Panc1 (cell line): ENCODE measurements at regions not wholly inside any gene's neighbourhood (a gene's known extent, or its start where the extent isn't known, plus 50 kb on each side); places are given as distances from the start of the nearest gene placed in this dataset.

Experiments used
- ATAC-seq: fragments of 200-7000 bp; cut with Tn5 transposase; 2 replicates; pipeline ENCODE4 v1.9.1; 2020; ENCODE audit warnings: mild to moderate bottlenecking, moderate library complexity
- BruUV-seq: library from RNA; stranded (reverse); fragments of 400-500 nt; replicated peaks from 2 replicates; lab custom pipeline; 2021; lab: Mats Ljungman, UMichigan
- CTCF ChIA-PET: fragments of 300-600 bp; sonication (Branson Sonifier 250); formaldehyde crosslinking; loops from one replicate; lab custom pipeline; 2022; ENCODE audit warnings: antibody characterized with exemption; lab: Charles Lee
- POLR2A ChIA-PET: fragments of 300-600 bp; sonication (Branson Sonifier 250); formaldehyde crosslinking; loops from one replicate; lab custom pipeline; 2022; ENCODE audit warnings: antibody characterized with exemption; lab: Charles Lee
- DNase-seq: peaks from one replicate; pipeline ENCODE4 v3.0.0-alpha.2; 2010; ENCODE audit warnings: low read depth, low spot score
- H3K27ac ChIP-seq: 2 replicates; pipeline ENCODE4 v1.5.1; 2011; ENCODE audit warnings: mild to moderate bottlenecking, low read length, inconsistent platforms
- H3K27me3 ChIP-seq: fragments of 200-500 bp; sonication (Bioruptor generic); 2 replicates; pipeline ENCODE4 v1.6.0; 2014; ENCODE audit warnings: low read length, inconsistent platforms; ENCODE audit not compliant: control insufficient read depth, insufficient read depth
- H3K36me3 ChIP-seq: fragments of 200-500 bp; sonication (Bioruptor generic); 2 replicates; pipeline ENCODE4 v1.5.1; 2014; ENCODE audit warnings: inconsistent platforms, mild to moderate bottlenecking, low read length, moderate library complexity; ENCODE audit not compliant: control insufficient read depth, insufficient read depth
- H3K4me1 ChIP-seq: 2 replicates; pipeline ENCODE4 v1.5.1; 2011; ENCODE audit warnings: inconsistent platforms, mild to moderate bottlenecking, low read length, moderate library complexity; ENCODE audit not compliant: control insufficient read depth, insufficient read depth
- H3K4me3 ChIP-seq, 2 experiments: 2 replicates each; pipeline ENCODE4 v1.5.1; 2011 to 2012; ENCODE audit warnings: low read depth in 2 of 2, low read length in 2 of 2, mild to moderate bottlenecking in 2 of 2, inconsistent platforms in 1 of 2, moderate library complexity in 1 of 2
- H3K9me3 ChIP-seq: fragments of 200-500 bp; sonication (Bioruptor generic); 2 replicates; pipeline ENCODE4 v1.5.1; 2014; ENCODE audit warnings: low read depth, mild to moderate bottlenecking, inconsistent platforms, low read length, moderate library complexity; ENCODE audit not compliant: control insufficient read depth, insufficient read depth
- POLR2AphosphoS5 ChIP-seq: IDR thresholded peaks from 2 replicates; pipeline ENCODE4 v1.6.1; 2012; ENCODE audit warnings: mild to moderate bottlenecking, low read depth, low read length, moderate library complexity
- SIN3A ChIP-seq: IDR thresholded peaks from 2 replicates; pipeline ENCODE4 v1.6.1; 2012; ENCODE audit warnings: low read depth, mild to moderate bottlenecking, low read length, moderate library complexity, borderline replicate concordance; ENCODE audit not compliant: insufficient read depth
- TCF7L2 ChIP-seq: IDR thresholded peaks from 2 replicates; pipeline ENCODE4 v1.6.1; 2011; ENCODE audit warnings: mild to moderate bottlenecking, low read depth, low read length, inconsistent platforms
- in situ Hi-C: cut with HindIII; loops from 2 replicates; pipeline ENCODE4 v1.10.0; 2016; ENCODE audit warnings: low sequenced_read_pairs, low pct_unique_long_range_greater_than_20kb
- intact Hi-C: fragments of 100-400 bp; cut with micrococcal nuclease; formaldehyde crosslinking; loops from one replicate; pipeline ENCODE4 v1.10.0; 2022; ENCODE audit not compliant: unreplicated experiment
- TF ChIP-seq, protein P1 (sequence below), 2 experiments: IDR thresholded peaks; 2 replicates each; pipeline ENCODE4 v1.6.1; 2011 to 2012; ENCODE audit warnings: low read depth in 2 of 2, control low read depth in 1 of 2, low read length in 1 of 2, mild to moderate bottlenecking in 1 of 2, moderate library complexity in 1 of 2; ENCODE audit not compliant: insufficient read depth in 1 of 2
- TF ChIP-seq, protein P2 (sequence below): fragments of 450-650 bp; IDR thresholded peaks from 2 replicates; pipeline ENCODE4 v1.5.1; 2017; ENCODE audit warnings: mild to moderate bottlenecking

GRCh38 chr2:155381436-155381835, 682.9 kb downstream of the KCNJ3 start:
- ChIA-PET CTCF (no interaction called here), POLR2A (no interaction called here)
- no peaks in the 10 kb centered on the region for H3K9me3 ChIP-seq
- H3K27ac ChIP-seq = no peak overlapping the region
- TF ChIP-seq POLR2AphosphoS5 (no peak), TCF7L2 (no peak), SIN3A (no peak)
- TF ChIP-seq, protein P1, sequence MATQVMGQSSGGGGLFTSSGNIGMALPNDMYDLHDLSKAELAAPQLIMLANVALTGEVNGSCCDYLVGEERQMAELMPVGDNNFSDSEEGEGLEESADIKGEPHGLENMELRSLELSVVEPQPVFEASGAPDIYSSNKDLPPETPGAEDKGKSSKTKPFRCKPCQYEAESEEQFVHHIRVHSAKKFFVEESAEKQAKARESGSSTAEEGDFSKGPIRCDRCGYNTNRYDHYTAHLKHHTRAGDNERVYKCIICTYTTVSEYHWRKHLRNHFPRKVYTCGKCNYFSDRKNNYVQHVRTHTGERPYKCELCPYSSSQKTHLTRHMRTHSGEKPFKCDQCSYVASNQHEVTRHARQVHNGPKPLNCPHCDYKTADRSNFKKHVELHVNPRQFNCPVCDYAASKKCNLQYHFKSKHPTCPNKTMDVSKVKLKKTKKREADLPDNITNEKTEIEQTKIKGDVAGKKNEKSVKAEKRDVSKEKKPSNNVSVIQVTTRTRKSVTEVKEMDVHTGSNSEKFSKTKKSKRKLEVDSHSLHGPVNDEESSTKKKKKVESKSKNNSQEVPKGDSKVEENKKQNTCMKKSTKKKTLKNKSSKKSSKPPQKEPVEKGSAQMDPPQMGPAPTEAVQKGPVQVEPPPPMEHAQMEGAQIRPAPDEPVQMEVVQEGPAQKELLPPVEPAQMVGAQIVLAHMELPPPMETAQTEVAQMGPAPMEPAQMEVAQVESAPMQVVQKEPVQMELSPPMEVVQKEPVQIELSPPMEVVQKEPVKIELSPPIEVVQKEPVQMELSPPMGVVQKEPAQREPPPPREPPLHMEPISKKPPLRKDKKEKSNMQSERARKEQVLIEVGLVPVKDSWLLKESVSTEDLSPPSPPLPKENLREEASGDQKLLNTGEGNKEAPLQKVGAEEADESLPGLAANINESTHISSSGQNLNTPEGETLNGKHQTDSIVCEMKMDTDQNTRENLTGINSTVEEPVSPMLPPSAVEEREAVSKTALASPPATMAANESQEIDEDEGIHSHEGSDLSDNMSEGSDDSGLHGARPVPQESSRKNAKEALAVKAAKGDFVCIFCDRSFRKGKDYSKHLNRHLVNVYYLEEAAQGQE (IDR thresholded peaks at IDR 0.05; ENCODE audit: insufficient read depth in 1 of 2, low read depth in 2 of 2, low read length in 1 of 2) = no peak
- TF ChIP-seq, protein P2, sequence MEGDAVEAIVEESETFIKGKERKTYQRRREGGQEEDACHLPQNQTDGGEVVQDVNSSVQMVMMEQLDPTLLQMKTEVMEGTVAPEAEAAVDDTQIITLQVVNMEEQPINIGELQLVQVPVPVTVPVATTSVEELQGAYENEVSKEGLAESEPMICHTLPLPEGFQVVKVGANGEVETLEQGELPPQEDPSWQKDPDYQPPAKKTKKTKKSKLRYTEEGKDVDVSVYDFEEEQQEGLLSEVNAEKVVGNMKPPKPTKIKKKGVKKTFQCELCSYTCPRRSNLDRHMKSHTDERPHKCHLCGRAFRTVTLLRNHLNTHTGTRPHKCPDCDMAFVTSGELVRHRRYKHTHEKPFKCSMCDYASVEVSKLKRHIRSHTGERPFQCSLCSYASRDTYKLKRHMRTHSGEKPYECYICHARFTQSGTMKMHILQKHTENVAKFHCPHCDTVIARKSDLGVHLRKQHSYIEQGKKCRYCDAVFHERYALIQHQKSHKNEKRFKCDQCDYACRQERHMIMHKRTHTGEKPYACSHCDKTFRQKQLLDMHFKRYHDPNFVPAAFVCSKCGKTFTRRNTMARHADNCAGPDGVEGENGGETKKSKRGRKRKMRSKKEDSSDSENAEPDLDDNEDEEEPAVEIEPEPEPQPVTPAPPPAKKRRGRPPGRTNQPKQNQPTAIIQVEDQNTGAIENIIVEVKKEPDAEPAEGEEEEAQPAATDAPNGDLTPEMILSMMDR = no peak
- ATAC-seq (no peak), DNase-seq (no peak)
- in situ Hi-C loops = no loop called here
- H3K27me3 ChIP-seq = no peaks in the 10 kb centered on the region
- peaks cover 2% of the 10 kb centered on the region; the same call in 1 of the 2 replicates for H3K36me3 ChIP-seq
- BruUV-seq = no TSS peak
- intact Hi-C loops = no loop called here
- H3K4me1 ChIP-seq = no peaks in the 10 kb centered on the region
- no peak overlapping the region for H3K4me3 ChIP-seq

DNA sequence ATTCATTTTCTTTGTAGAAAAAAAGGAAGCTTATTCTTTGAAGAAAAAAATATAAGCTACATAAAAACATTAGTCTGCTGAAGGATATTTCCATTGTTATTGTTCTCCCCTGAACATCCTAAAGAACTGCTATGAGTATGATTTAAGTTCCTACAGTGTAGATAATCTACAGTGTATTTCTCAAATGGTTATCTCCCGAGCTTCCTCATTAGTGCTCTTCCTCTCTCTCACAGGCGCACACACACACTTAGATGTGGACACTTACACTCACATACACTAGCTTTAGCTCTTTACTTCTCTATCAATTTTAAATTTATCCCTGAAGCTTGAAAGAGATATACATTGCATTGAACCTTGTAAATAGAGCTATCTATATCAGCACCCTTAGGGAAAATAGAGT, 681.0 kb downstream of the KCNJ3 start:
- ChIA-PET POLR2A (no interaction called here), CTCF (no interaction called here)
- in situ Hi-C loops = no loop called here
- ATAC-seq = no peak
- no TSS peak for BruUV-seq
- Histone ChIP-seq H3K4me3 (no peak overlapping the region), H3K4me1 (no peaks in the 10 kb centered on the region), H3K9me3 (no peaks in the 10 kb centered on the region), H3K36me3 (peaks cover 2% of the 10 kb centered on the region; the same call in 1 of the 2 replicates), H3K27ac (no peak overlapping the region), H3K27me3 (no peaks in the 10 kb centered on the region)
- DNase-seq = no peak
- TF ChIP-seq TCF7L2 = no peak
- TF ChIP-seq POLR2AphosphoS5 = no peak
- TF ChIP-seq, protein P1 (IDR thresholded peaks at IDR 0.05; ENCODE audit: insufficient read depth in 1 of 2, low read depth in 2 of 2, low read length in 1 of 2) = no peak
- intact Hi-C loops = loop anchor here (10.0 kb wide), 3 partner anchors 955 to 1675 kb away; partner anchors contain the start of gene NR4A2
